ENCODE measurements at regions not wholly inside any gene's neighbourhood (a gene's known extent, or its start where the extent isn't known, plus 50 kb on each side); places are given as distances from the start of the nearest gene placed in this dataset.

DNA sequence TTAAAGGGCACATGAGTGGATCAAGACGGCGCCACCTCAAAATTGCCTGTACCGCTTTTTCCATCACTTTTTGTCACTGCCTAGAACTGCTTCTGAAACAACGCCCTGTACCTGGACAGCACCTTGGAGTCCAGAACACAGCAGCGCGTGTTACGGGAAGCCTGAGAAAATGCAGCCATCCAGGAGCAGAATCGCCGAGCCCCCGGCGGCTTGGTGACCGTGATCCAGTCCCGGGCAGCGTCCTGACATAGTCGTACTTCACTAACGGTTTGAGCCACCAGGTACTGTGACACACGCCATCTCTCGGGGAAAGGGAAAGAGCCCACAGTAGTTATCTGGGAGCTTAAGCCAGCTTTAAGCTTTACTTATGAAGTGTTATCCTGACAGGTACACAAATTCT lies 168.9 kb upstream of the SALL3 start:
- H3K4me3 ChIP-seq (ENCODE audit: low read length) = no peak overlapping the region
- no peaks in the 10 kb centered on the region for H3K9me2 ChIP-seq (ENCODE audit: insufficient read depth, low read length)
- H3F3A ChIP-seq (ENCODE audit: insufficient read depth, low read length, poor library complexity, severe bottlenecking) = no peaks in the 10 kb centered on the region
- H3K9me3 ChIP-seq (ENCODE audit: low read length) = no peaks in the 10 kb centered on the region
- TF ChIP-seq EP300 (conservative IDR thresholded peaks at IDR 0.05; ENCODE audit: poor library complexity, severe bottlenecking) (no peak), SMC3 (conservative IDR thresholded peaks at IDR 0.05; ENCODE audit: poor library complexity) (no peak), CTCF (IDR thresholded peaks at IDR 0.05; ENCODE audit: poor library complexity, severe bottlenecking) (no peak), TAF1 (IDR thresholded peaks at IDR 0.05; ENCODE audit: low read depth) (no peak), POLR2AphosphoS5 (IDR thresholded peaks at IDR 0.05) (no peak), MXI1 (conservative IDR thresholded peaks at IDR 0.05; ENCODE audit: poor library complexity, severe bottlenecking) (no peak), RAD21 (conservative IDR thresholded peaks at IDR 0.05) (no peak), EZH2 (IDR thresholded peaks at IDR 0.05; ENCODE audit: borderline replicate concordance, insufficient read depth, low read length, poor library complexity, severe bottlenecking) (no peak)
- TF ChIP-seq, protein P1, sequence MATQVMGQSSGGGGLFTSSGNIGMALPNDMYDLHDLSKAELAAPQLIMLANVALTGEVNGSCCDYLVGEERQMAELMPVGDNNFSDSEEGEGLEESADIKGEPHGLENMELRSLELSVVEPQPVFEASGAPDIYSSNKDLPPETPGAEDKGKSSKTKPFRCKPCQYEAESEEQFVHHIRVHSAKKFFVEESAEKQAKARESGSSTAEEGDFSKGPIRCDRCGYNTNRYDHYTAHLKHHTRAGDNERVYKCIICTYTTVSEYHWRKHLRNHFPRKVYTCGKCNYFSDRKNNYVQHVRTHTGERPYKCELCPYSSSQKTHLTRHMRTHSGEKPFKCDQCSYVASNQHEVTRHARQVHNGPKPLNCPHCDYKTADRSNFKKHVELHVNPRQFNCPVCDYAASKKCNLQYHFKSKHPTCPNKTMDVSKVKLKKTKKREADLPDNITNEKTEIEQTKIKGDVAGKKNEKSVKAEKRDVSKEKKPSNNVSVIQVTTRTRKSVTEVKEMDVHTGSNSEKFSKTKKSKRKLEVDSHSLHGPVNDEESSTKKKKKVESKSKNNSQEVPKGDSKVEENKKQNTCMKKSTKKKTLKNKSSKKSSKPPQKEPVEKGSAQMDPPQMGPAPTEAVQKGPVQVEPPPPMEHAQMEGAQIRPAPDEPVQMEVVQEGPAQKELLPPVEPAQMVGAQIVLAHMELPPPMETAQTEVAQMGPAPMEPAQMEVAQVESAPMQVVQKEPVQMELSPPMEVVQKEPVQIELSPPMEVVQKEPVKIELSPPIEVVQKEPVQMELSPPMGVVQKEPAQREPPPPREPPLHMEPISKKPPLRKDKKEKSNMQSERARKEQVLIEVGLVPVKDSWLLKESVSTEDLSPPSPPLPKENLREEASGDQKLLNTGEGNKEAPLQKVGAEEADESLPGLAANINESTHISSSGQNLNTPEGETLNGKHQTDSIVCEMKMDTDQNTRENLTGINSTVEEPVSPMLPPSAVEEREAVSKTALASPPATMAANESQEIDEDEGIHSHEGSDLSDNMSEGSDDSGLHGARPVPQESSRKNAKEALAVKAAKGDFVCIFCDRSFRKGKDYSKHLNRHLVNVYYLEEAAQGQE (IDR thresholded peaks at IDR 0.05; ENCODE audit: borderline replicate concordance) = no peak
- H3K4me2 ChIP-seq (ENCODE audit: low read length) = no peak overlapping the region
- H3K27me3 ChIP-seq (ENCODE audit: insufficient read depth, low read depth, low read length) = no peaks in the 10 kb centered on the region
- no peaks in the 10 kb centered on the region for H4K20me1 ChIP-seq (ENCODE audit: insufficient read depth)
- no peaks in the 10 kb centered on the region for H3K79me2 ChIP-seq (replicated peaks; ENCODE audit: insufficient read depth, low read length)
- no peak overlapping the region for H2AFZ ChIP-seq (ENCODE audit: low read depth, low read length)
- H3K27ac ChIP-seq (ENCODE audit: low read length) = no peak overlapping the region
- H3K9ac ChIP-seq (ENCODE audit: low read length) = no peak overlapping the region
- no peaks in the 10 kb centered on the region for H3K36me3 ChIP-seq (ENCODE audit: insufficient read depth, low read length)

DNA sequence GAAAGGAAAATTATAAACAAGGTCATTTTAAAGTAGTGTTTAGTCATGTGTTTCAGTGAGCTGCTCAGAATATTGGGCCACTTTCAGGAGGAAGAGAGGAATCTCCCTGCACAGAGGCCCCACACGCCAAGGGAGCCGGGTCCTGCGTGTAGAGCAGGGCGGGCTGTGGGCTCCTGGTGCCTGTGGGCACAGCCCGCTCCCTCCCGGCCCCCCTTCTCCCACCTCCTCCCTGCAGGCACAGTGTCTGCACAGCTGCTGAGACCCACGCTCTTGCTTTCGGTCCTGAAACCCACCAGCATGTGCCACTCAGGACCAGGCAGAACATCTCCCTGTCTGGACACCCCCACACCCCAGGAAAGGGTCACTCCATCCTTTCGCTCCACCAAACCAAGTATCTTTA lies 167.6 kb upstream of the SALL3 start:
- Histone ChIP-seq H3K4me2 (ENCODE audit: low read length) (no peak overlapping the region), H3K27me3 (ENCODE audit: insufficient read depth, low read depth, low read length) (no peaks in the 10 kb centered on the region), H3K27ac (ENCODE audit: low read length) (no peak overlapping the region), H3F3A (ENCODE audit: insufficient read depth, low read length, poor library complexity, severe bottlenecking) (no peaks in the 10 kb centered on the region), H3K79me2 (replicated peaks; ENCODE audit: insufficient read depth, low read length) (no peaks in the 10 kb centered on the region), H3K9me3 (ENCODE audit: low read length) (no peaks in the 10 kb centered on the region), H3K36me3 (ENCODE audit: insufficient read depth, low read length) (no peaks in the 10 kb centered on the region), H3K9me2 (ENCODE audit: insufficient read depth, low read length) (no peaks in the 10 kb centered on the region), H3K9ac (ENCODE audit: low read length) (no peak overlapping the region), H4K20me1 (ENCODE audit: insufficient read depth) (no peaks in the 10 kb centered on the region), H3K4me3 (ENCODE audit: low read length) (no peak overlapping the region), H2AFZ (ENCODE audit: low read depth, low read length) (no peak overlapping the region)
- TF ChIP-seq EP300 (conservative IDR thresholded peaks at IDR 0.05; ENCODE audit: poor library complexity, severe bottlenecking) (no peak), SMC3 (conservative IDR thresholded peaks at IDR 0.05; ENCODE audit: poor library complexity) (no peak), TAF1 (IDR thresholded peaks at IDR 0.05; ENCODE audit: low read depth) (no peak), POLR2AphosphoS5 (IDR thresholded peaks at IDR 0.05) (no peak), CTCF (IDR thresholded peaks at IDR 0.05; ENCODE audit: poor library complexity, severe bottlenecking) (no peak), RAD21 (conservative IDR thresholded peaks at IDR 0.05) (no peak)
